ENCODE measurements at regions not wholly inside any gene's neighbourhood (a gene's known extent, or its start where the extent isn't known, plus 50 kb on each side); places are given as distances from the start of the nearest gene placed in this dataset.
"Not testable (repeated sequence)": the region's sequence is repeated elsewhere in the genome, so short reads cannot be mapped to it uniquely, and the experiment has no call there.

DNA sequence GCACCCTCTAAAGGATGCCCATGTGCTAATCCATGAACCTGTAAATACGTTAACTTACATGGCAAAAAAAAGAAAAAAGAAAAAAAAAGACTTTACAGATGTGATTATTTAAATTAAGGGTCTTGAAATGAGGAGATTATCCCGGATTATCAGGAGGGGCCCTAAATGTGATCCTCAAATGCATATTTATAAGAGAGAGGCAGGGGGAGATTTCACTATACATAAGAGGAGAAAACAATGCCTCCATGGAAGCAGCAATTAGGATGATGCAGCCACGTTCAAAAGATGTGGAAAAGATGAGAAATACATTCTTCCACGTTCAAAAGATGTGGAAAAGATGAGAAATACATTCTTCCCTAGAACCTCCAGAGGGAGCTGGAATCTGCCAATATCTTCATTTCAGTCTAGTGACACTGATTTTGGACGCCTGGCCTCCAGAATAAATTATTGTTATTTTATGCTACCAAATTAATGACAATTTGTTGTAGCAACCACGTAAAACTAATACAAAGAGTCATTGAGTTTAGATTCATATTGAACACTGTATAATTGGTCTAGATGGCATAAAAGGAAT is 328.4 kb upstream of the GNAI1 start:
- no peak overlapping the region for H3K4me3 ChIP-seq (ENCODE audit: low read length)
- DNase-seq (ENCODE audit: low read depth, low spot score), result no peak

GRCh38 chr7:79790656-79791262 is 337.3 kb upstream of the MAGI2 start:
- no peak for DNase-seq (ENCODE audit: low read depth, low spot score)
- H3K4me3 ChIP-seq (ENCODE audit: low read length), result no peak overlapping the region

DNA sequence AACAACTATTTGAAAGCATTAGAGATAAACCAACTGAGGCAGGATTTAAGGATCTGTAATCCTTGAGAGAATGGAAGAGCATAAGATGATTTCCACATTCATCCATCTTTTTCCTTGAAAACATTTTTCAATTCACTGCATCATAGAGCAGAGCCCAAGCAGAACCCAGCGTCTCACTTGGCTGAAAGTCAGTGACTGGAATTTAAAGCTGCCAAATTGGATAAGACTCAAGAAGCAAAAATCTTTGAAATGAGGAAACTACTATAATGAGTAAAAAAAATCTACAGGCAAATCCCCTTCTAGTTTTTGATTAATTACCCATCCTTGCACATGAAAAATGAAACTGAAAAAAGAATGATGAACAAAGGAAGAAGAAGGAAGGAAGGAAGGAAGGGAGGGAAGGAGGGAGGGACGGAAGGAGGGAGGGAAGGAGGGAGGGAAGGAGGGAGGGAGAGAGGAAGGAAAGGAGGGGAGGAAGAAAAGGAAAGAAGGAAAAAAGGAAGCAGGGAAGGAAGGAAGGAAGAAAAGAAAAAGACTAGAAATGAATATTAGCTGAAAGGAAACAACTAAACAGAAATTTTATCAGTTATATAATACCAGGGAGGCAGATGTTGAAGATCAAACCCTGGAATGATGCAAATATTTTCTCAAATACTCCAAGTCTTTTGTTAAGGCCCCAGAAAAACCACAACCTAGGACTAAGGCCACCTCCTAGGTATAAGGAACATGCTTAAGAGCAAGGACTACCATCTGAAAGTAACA is 336.3 kb upstream of the MAGI2 start:
- DNase-seq (ENCODE audit: low read depth, low spot score), result no peak
- H3K4me3 ChIP-seq (ENCODE audit: low read length), result no peak overlapping the region

DNA sequence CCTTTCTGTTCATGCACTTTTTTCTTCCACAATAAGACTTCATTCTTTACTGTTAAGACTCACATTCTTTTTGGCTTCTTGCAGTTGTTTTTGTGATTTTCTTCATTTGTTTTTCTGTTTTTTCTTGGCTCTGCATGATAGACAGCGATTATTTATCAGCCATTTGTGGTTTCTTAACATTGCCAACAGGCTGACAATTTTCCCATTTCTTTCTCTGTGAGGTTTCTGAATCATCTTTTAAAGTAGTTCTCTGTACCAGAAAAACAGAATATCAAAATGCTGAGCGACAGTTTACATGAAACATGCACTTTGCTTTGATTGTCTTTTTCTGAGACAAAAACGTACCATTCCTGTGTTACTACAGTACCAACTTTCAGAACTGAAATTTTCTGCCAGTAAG is 334.2 kb upstream of the MAGI2 start:
- no peak overlapping the region for H3K4me3 ChIP-seq (ENCODE audit: low read length)
- DNase-seq (ENCODE audit: low read depth, low spot score), result no peak

- DNase-seq (ENCODE audit: low read depth, low spot score), result no peak
- H3K4me3 ChIP-seq (ENCODE audit: low read length), result no peak overlapping the region
Observed at GRCh38 chr7:79787096-79787495, 333.6 kb upstream of the MAGI2 start.

DNA sequence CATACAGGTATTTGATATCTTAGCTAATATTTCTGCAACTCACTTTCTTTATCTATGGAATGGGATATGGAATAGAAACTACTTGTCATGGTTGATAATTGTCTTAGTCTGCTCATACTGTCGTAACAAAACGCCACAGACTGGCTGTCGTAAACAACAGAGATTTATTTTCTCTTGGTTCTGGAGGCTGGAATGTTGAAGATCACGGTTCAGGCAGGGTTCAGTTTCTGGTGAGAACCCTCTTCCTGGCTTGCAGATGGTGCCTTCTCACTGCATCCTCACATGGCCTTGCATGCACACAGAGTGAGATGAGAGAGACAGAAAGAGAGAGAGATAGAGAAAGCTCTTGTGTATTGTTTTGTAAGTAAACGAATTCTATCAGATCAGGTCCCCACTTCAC is 332.7 kb upstream of the MAGI2 start:
- H3K4me3 ChIP-seq (ENCODE audit: low read length), result no peak overlapping the region
- DNase-seq (ENCODE audit: low read depth, low spot score), result no peak

GRCh38 chr7:79785556-79785955 is 332.1 kb upstream of the MAGI2 start:
- no peak for DNase-seq (ENCODE audit: low read depth, low spot score)
- no peak overlapping the region for H3K4me3 ChIP-seq (ENCODE audit: low read length)

GRCh38 chr7:79782906-79783305 is 329.4 kb upstream of the MAGI2 start:
- DNase-seq (ENCODE audit: low read depth, low spot score), result no peak
- no peak overlapping the region for H3K4me3 ChIP-seq (ENCODE audit: low read length)

DNA sequence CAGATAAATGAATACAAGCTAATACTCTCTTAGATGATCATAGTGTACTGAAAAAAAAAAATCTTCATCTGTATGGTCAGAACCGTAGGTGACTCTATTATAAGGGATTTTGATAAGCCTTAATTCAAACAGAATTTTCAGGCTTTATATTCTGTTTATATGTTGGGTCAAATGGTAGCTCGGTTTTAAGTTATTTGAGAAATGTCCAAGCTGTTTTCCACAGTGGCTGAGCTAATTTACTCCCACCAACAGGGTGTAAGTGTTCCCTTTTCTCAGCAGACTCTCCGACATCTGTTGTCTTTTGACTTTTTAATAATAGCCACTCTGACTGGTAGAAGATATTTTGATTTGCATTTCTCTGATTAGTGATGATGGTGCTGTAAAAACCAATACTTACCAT is 328.8 kb upstream of the MAGI2 start:
- no peak for DNase-seq (ENCODE audit: low read depth, low spot score)
- no peak overlapping the region for H3K4me3 ChIP-seq (ENCODE audit: low read length)

GRCh38 chr7:79781716-79782115 is 328.2 kb upstream of the MAGI2 start:
- DNase-seq (ENCODE audit: low read depth, low spot score), result no peak
- H3K4me3 ChIP-seq (ENCODE audit: low read length), result no peak overlapping the region

DNA sequence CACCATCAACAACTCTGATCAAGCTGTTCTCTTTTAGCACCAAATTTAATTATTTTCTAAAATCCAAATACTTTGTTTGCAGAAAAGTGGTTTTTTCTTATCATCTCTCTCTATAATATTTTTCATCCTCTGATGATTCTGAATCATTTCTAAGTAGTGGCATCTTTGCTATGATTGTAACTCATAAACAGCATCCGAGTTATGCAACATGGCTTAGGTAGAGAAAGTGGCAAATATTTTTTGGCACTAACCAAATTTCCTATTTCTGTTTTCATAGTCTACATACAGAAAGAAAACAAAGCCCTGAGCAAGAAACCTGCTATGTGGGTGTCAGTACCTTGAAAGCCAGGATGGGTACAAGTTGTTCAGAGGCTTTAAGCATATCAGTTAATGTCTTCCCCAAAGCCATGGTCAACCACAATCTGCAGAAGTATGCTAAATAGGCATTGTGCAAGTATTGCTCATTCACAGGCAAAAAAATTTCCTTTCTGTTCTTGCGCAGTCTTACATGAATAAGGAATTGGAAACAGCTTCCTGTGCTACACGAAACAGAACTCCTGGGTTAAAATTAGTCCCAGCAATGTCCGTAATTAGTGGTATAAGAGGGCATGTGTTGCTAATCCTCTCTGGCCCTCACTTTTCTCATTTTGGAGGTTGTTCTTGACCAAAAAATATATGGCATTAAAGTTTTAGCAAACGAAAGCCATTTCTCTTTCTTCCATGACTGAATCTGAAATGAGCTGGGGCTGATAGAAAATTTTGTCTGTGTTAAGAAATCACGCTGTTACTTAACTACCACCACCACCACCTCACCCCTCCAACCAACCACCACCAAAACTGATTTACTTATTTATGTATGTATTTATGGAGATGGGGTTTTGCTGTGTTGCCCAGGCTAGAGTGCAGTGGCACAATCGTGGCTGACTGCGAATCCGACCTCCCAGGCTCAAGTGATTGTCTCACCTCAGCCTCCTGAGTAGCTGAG is 325.6 kb upstream of the MAGI2 start:
- no peak overlapping the region for H3K4me3 ChIP-seq (ENCODE audit: low read length)
- no peak for DNase-seq (ENCODE audit: low read depth, low spot score)

GRCh38 chr7:79775911-79776310 is 322.4 kb upstream of the MAGI2 start:
- no peak overlapping the region for H3K4me3 ChIP-seq (ENCODE audit: low read length)
- no peak for DNase-seq (ENCODE audit: low read depth, low spot score)

- DNase-seq (ENCODE audit: low read depth, low spot score), result no peak
- H3K4me3 ChIP-seq (ENCODE audit: low read length), result no peak overlapping the region
Observed at GRCh38 chr7:79774150-79774549, 320.7 kb upstream of the MAGI2 start.

GRCh38 chr7:79770970-79771369 is 317.5 kb upstream of the MAGI2 start:
- H3K4me3 ChIP-seq (ENCODE audit: low read length), result no peak overlapping the region
- DNase-seq (ENCODE audit: low read depth, low spot score), result no peak

GRCh38 chr7:79770063-79770462 is 316.6 kb upstream of the MAGI2 start:
- no peak for DNase-seq (ENCODE audit: low read depth, low spot score)

DNA sequence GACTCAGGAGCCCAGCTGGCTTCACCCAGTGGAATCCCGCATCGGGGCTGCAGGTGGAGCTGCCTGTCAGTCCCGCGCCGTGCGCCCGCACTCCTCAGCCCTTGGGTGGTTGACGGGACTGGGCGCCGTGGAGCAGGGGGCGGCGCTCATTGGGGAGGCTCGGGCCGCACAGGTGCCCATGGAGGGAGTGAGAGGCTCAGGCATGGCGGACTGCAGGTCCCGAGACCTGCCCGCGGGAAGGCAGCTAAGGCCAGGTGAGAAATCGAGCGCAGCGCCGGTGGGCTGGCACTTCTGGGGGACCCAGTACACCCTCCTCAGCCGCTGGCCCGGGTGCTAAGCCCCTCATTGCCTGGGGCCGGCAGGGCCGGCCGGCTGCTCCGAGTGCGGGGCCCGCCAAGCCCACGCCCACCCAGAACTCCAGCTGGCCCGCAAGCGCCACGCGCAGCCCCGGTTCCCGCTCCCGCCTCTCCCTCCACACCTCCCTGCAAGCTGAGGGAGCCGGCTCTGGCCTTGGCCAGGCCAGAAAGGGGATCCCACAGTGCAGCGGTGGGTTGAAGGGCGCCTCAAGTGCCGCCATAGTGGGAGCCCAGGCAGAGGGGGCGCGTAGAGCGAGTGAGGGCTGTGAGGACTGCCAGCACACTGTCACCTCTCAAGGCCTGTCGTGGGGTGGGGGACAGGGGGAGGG is 314.6 kb upstream of the MAGI2 start:
- not testable (repeated sequence) for DNase-seq (ENCODE audit: low read depth, low spot score); H3K4me3 ChIP-seq (ENCODE audit: low read length)

More at GRCh38 chr7:79770063-79770462, 316.6 kb upstream of the MAGI2 start:
- H3K4me3 ChIP-seq (ENCODE audit: low read length), result no peak overlapping the region

DNA sequence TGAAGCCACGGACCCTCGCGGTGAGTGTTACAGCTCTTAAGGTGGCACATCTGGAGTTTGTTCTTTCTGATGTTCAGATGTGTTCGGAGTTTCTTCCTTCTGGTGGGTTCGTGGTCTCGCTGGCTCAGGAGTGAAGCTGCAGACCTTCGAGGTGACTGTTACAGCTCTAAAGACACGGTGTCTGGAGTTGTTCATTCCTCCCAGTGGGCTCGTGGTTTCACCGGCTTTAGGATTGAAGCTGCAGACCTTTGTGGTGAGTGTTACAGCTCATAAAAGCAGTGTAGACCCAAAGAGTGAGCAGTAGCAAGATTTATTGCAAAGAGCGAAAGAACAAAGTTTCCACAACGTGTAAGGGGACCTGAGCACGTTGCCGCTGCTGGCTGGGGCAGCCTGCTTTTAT is 313.7 kb upstream of the MAGI2 start:
- peak; percentile 3 for DNase-seq (ENCODE audit: low read depth, low spot score)
- H3K4me3 ChIP-seq (ENCODE audit: low read length), result not testable (repeated sequence)

DNA sequence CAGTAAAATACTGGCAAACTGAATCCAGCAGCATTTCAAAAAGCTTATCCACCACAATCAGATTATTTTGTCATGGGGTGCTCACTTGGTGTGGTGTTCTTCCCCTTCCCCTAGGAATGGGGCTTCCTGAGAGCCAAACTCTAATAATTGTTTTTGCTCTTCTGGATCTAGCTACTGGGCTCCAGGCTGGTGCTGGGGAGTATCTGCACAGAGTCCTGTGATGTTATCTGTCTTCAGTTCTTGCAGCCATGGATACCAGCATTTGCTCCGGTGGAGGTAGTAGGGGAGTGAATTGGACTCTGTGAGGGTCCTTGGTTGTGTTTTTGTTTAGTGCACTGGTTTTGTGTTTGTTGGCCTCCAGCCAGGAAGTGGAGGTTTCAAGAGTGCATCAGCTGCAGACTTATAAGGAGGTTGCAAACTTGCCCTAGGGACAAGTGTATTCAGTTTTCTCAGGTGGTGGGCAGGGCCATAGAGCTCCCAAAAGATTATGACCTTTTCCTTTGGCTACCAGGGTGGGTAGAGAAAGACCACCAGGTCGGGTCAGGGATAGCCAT is 308.5 kb upstream of the MAGI2 start:
- no peak overlapping the region for H3K4me3 ChIP-seq (ENCODE audit: low read length)
- DNase-seq (ENCODE audit: low read depth, low spot score), result no peak

- not testable (repeated sequence) for DNase-seq (ENCODE audit: low read depth, low spot score); H3K4me3 ChIP-seq (ENCODE audit: low read length)
Observed at GRCh38 chr7:79750941-79751340, 297.5 kb upstream of the MAGI2 start.
